Endothelial cell of umbilical vein (primary cell): ENCODE measurements at regions not wholly inside any gene's neighbourhood (a gene's known extent, or its start where the extent isn't known, plus 50 kb on each side); places are given as distances from the start of the nearest gene placed in this dataset.

ENCODE experiments used
- BruUV-seq: library from RNA; stranded (reverse); fragments of 400-500 nt; replicated peaks from 2 replicates; lab custom pipeline; 2021; lab: Mats Ljungman, UMichigan
- CTCF ChIA-PET: fragments of 300-600, 350-600 bp; sonication (Branson Sonifier 250); formaldehyde crosslinking; loops from one replicate; lab custom pipeline; 2021; ENCODE audit warnings: antibody characterized with exemption, inconsistent platforms; lab: Charles Lee
- POLR2A ChIA-PET: fragments of 300-600, 350-600 bp; sonication (Branson Sonifier 250); formaldehyde crosslinking; loops from one replicate; lab custom pipeline; 2021; ENCODE audit warnings: antibody characterized with exemption, inconsistent platforms; lab: Charles Lee
- DNase-seq: peaks from one replicate; pipeline ENCODE4 v3.0.0-alpha.2; 2011; ENCODE audit warnings: low read depth, low spot score
- FAIRE-seq: peaks from 2 replicates; lab custom pipeline; 2011; peaks lifted over from hg19 to GRCh38; lab: Jason Lieb, UNC
- H2AFZ ChIP-seq: 2 replicates; pipeline ENCODE4 v1.6.0; 2012; ENCODE audit warnings: low read depth, low read length, control low read depth, inconsistent platforms
- H3K27ac ChIP-seq: 2 replicates; pipeline ENCODE4 v1.5.1; 2011; ENCODE audit warnings: low read depth, mild to moderate bottlenecking, control low read depth, low read length, moderate library complexity; ENCODE audit not compliant: insufficient read depth
- H3K27me3 ChIP-seq, 2 experiments: 2 replicates each; pipeline versions ENCODE4 v1.6.0 to v1.6.1; 2011; ENCODE audit warnings: low read length in 2 of 2, mixed read lengths in 1 of 2; ENCODE audit not compliant: control insufficient read depth in 2 of 2, insufficient read depth in 2 of 2
- H3K36me3 ChIP-seq, 2 experiments: 2 replicates in 1 of 2; 3 replicates in 1 of 2; pipeline ENCODE4 v1.5.1; 2011; ENCODE audit warnings: low read length in 2 of 2, mild to moderate bottlenecking in 1 of 2, moderate library complexity in 1 of 2; ENCODE audit not compliant: control insufficient read depth in 2 of 2, insufficient read depth in 2 of 2; ENCODE audit errors: extremely low read depth in 1 of 2
- H3K4me1 ChIP-seq: 3 replicates; pipeline ENCODE4 v1.5.1; 2011; ENCODE audit warnings: mild to moderate bottlenecking, low read length; ENCODE audit not compliant: control insufficient read depth, insufficient read depth; ENCODE audit errors: extremely low read depth
- H3K4me2 ChIP-seq: 2 replicates; pipeline ENCODE4 v1.6.1; 2011; ENCODE audit warnings: low read length, control low read depth, mixed read lengths; ENCODE audit not compliant: insufficient read depth
- H3K4me3 ChIP-seq, 3 experiments: fragments of 200-600 bp in 1 of 3; sonication (generic), shearing (Covaris generic) in 1 of 3; replicated peaks in 1 of 3; 2 replicates each; pipeline ENCODE4 v1.5.1; 2011 to 2016; ENCODE audit warnings: control low read depth in 3 of 3, low read length in 3 of 3, mild to moderate bottlenecking in 2 of 3, inconsistent platforms in 1 of 3, low read depth in 1 of 3, moderate library complexity in 1 of 3; ENCODE audit not compliant: insufficient read depth in 1 of 3
- H3K79me2 ChIP-seq: 2 replicates; pipeline ENCODE4 v1.6.0; 2012; ENCODE audit warnings: low read length, inconsistent platforms; ENCODE audit not compliant: control insufficient read depth, insufficient read depth
- H3K9ac ChIP-seq: replicated peaks from 2 replicates; pipeline ENCODE3; 2011; ENCODE audit warnings: low read length, control low read depth; ENCODE audit not compliant: insufficient read depth; ENCODE audit errors: extremely low read depth
- H3K9me1 ChIP-seq: replicated peaks from 3 replicates; pipeline ENCODE4 v1.6.0; 2011; ENCODE audit warnings: mild to moderate bottlenecking, low read length; ENCODE audit not compliant: control insufficient read depth, insufficient read depth; ENCODE audit errors: extremely low read depth
- H3K9me3 ChIP-seq: replicated peaks from 2 replicates; pipeline ENCODE4 v1.5.1; 2012; ENCODE audit warnings: low read length, inconsistent platforms; ENCODE audit not compliant: control insufficient read depth, insufficient read depth
- H4K20me1 ChIP-seq: replicated peaks from 2 replicates; pipeline ENCODE3; 2011; ENCODE audit warnings: mild to moderate bottlenecking, low read length; ENCODE audit not compliant: control insufficient read depth, insufficient read depth; ENCODE audit errors: extremely low read depth
- CTCF ChIP-seq, 2 donors: IDR thresholded peaks; 1 replicate in 1 of 2; 2 replicates in 1 of 2; pipeline ENCODE4 v1.5.1; 2011; ENCODE audit warnings: low read length in 2 of 2, mild to moderate bottlenecking in 2 of 2, moderate library complexity in 2 of 2, control low read depth in 1 of 2, inconsistent platforms in 1 of 2, low read depth in 1 of 2; ENCODE audit not compliant: insufficient read depth in 1 of 2; ENCODE audit errors: extremely low read depth in 1 of 2
- EZH2 ChIP-seq: IDR thresholded peaks from 2 replicates; pipeline ENCODE4 v1.6.1; 2012; ENCODE audit warnings: borderline replicate concordance, low read depth, mild to moderate bottlenecking, moderate library complexity, low read length, inconsistent platforms; ENCODE audit not compliant: severe bottlenecking
- FOS ChIP-seq: IDR thresholded peaks from 2 replicates; pipeline ENCODE4 v1.6.1; 2011; ENCODE audit warnings: mild to moderate bottlenecking, low read length, moderate library complexity, borderline replicate concordance; ENCODE audit not compliant: insufficient read depth
- GATA2 ChIP-seq: IDR thresholded peaks from 2 replicates; pipeline ENCODE4 v1.7.0; 2011; ENCODE audit warnings: low read depth, mild to moderate bottlenecking, moderate library complexity, mixed read lengths, low read length; ENCODE audit not compliant: insufficient read length, insufficient read depth
- JUN ChIP-seq: IDR thresholded peaks from 2 replicates; pipeline ENCODE4 v1.6.1; 2011; ENCODE audit warnings: borderline replicate concordance, low read depth; ENCODE audit not compliant: insufficient read length, insufficient read depth
- MAX ChIP-seq: IDR thresholded peaks from 2 replicates; pipeline ENCODE4 v1.6.1; 2011; ENCODE audit not compliant: insufficient read depth, insufficient read length
- MYC ChIP-seq: IDR thresholded peaks from one replicate; pipeline ENCODE4 v1.6.1; 2011; ENCODE audit warnings: mild to moderate bottlenecking, low read depth, low read length
- POLR2A ChIP-seq: IDR thresholded peaks from 2 replicates; pipeline ENCODE4 v1.6.1; 2012; ENCODE audit warnings: low read depth, mild to moderate bottlenecking, control low read depth, low read length
- POLR2AphosphoS5 ChIP-seq: IDR thresholded peaks from 2 replicates; pipeline ENCODE4 v1.6.1; 2012; ENCODE audit warnings: low read depth, mild to moderate bottlenecking, control low read depth, low read length, moderate library complexity; ENCODE audit not compliant: insufficient read depth
- dilution Hi-C: fragments of 300-500 bp; cut with MboI; formaldehyde crosslinking; loops from one replicate; pipeline ENCODE4 v1.15.0; 2019; ENCODE audit warnings: low sequenced_read_pairs; ENCODE audit not compliant: extremely low pct_ligation_motif_present
- intact Hi-C: fragments of 100-400 bp; cut with micrococcal nuclease; formaldehyde crosslinking; loops from one replicate; pipeline ENCODE4 v1.10.0; 2022

- BruUV-seq, result no TSS peak
Observed at GRCh38 chr5:68709239-68709638, 384.6 kb upstream of the SLC30A5 start.

GRCh38 chr5:68710514-68710913 is 383.3 kb upstream of the SLC30A5 start:
- DNase-seq (no peak), FAIRE-seq (no peak)
- TF ChIP-seq POLR2AphosphoS5 (no peak), MYC (no peak), EZH2 (no peak), GATA2 (no peak), CTCF (IDR thresholded peaks at IDR 0.05; ENCODE audit: extremely low read depth in 1 of 2, insufficient read depth in 1 of 2, low read depth in 1 of 2, low read length in 2 of 2) (no peak), POLR2A (no peak), MAX (no peak), JUN (no peak), FOS (no peak)
- H3K27ac ChIP-seq, result no peak overlapping the region
- ChIA-PET CTCF (no interaction called here), POLR2A (no interaction called here)
- H3K9ac ChIP-seq, result no peak overlapping the region
- no peaks in the 10 kb centered on the region for H3K36me3 ChIP-seq
- H3K4me2 ChIP-seq, result no peak overlapping the region
- no peaks in the 10 kb centered on the region for H3K27me3 ChIP-seq
- H3K4me3 ChIP-seq, result no peak overlapping the region
- no peaks in the 10 kb centered on the region for H3K9me3 ChIP-seq
- no TSS peak for BruUV-seq
- H3K9me1 ChIP-seq, result no peaks in the 10 kb centered on the region
- H3K79me2 ChIP-seq, result no peaks in the 10 kb centered on the region
- intact Hi-C loops (no loop called here), dilution Hi-C loops (no loop called here)
- no peaks in the 10 kb centered on the region for H4K20me1 ChIP-seq
- H3K4me1 ChIP-seq, result no peaks in the 10 kb centered on the region
- no peak overlapping the region for H2AFZ ChIP-seq

More at GRCh38 chr5:68709239-68709638, 384.6 kb upstream of the SLC30A5 start:
- intact Hi-C loops (no loop called here), dilution Hi-C loops (no loop called here)
- Histone ChIP-seq H3K4me2 (no peak overlapping the region), H3K4me3 (no peak overlapping the region), H3K9me3 (no peaks in the 10 kb centered on the region), H3K79me2 (no peaks in the 10 kb centered on the region), H3K4me1 (no peaks in the 10 kb centered on the region), H3K27ac (no peak overlapping the region), H3K36me3 (no peaks in the 10 kb centered on the region), H4K20me1 (no peaks in the 10 kb centered on the region), H3K9me1 (no peaks in the 10 kb centered on the region), H3K9ac (no peak overlapping the region), H3K27me3 (no peaks in the 10 kb centered on the region), H2AFZ (no peak overlapping the region)
- ChIA-PET CTCF (no interaction called here), POLR2A (no interaction called here)
- no peak for DNase-seq
- FAIRE-seq, result no peak
- no peak for TF ChIP-seq POLR2AphosphoS5
